ENCODE measurements at regions not wholly inside any gene's neighbourhood (a gene's known extent, or its start where the extent isn't known, plus 50 kb on each side); places are given as distances from the start of the nearest gene placed in this dataset.

DNA sequence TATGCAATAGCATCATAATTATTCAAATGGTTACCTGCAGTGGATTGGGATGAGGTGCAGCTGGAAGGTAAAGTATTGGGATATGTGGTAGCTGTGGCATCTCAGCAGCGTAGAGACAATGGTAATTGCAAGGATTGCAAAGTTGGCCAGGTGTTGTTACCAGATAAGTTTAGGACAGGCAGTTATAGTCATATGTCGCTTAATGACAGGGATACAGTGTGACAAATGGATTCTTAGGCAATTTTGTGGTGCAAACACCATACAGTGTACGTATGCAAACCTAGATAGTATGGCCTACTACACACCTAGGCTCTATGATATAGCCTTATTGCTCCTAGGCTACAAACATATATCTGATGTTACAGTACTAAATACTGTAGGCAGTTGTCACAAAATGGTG lies 163.5 kb upstream of the LYZL2 start:
- CTCF ChIA-PET, result no interaction called here
- DNase-seq (ENCODE audit: extremely low spot score), result no peak
- TF ChIP-seq FOXM1 (IDR thresholded peaks at IDR 0.05; ENCODE audit: borderline replicate concordance) (no peak), FOXK2 (IDR thresholded peaks at IDR 0.05) (no peak), SP1 (IDR thresholded peaks at IDR 0.05) (no peak), SUZ12 (IDR thresholded peaks at IDR 0.05) (no peak), NFRKB (IDR thresholded peaks at IDR 0.05) (no peak), BHLHE40 (IDR thresholded peaks at IDR 0.05; ENCODE audit: borderline replicate concordance) (no peak), ARNT (IDR thresholded peaks at IDR 0.05) (no peak), L3MBTL2 (conservative IDR thresholded peaks at IDR 0.05) (no peak)
- POLR2A ChIA-PET, result no interaction called here

DNA sequence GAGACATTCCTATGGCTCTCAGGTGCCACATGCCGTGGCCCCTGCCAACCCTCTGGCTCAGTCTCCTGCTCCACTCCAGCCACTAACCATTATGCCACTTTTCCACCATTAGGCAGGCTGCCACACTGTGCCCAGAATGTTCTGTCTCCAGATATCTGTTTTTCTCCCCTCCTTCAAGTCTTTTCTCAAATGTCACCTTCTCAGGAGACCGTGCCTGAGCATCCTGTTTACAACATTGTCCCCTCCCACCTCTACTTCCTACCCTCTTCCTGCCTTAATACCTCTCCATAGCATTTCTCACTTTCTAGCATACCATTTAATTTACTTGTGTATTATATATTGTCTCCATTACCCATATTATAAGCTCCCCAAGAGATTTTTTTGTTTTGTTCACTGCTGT lies 162.5 kb upstream of the LYZL2 start:
- CTCF ChIA-PET, result no interaction called here
- TF ChIP-seq TARDBP (IDR thresholded peaks at IDR 0.05) (no peak), SUZ12 (IDR thresholded peaks at IDR 0.05) (no peak), CTBP1 (IDR thresholded peaks at IDR 0.05; ENCODE audit: borderline replicate concordance) (no peak), FOXK2 (IDR thresholded peaks at IDR 0.05) (no peak), FOXA1 (IDR thresholded peaks at IDR 0.05) (no peak), BHLHE40 (IDR thresholded peaks at IDR 0.05; ENCODE audit: borderline replicate concordance) (no peak), HDGF (IDR thresholded peaks at IDR 0.05; ENCODE audit: borderline replicate concordance) (no peak), FOXM1 (IDR thresholded peaks at IDR 0.05; ENCODE audit: borderline replicate concordance) (no peak), NFRKB (IDR thresholded peaks at IDR 0.05) (no peak), ARNT (IDR thresholded peaks at IDR 0.05) (no peak), LEF1 (IDR thresholded peaks at IDR 0.05; ENCODE audit: borderline replicate concordance) (no peak), SP1 (IDR thresholded peaks at IDR 0.05) (no peak), ZNF384 (IDR thresholded peaks at IDR 0.05) (no peak), ELF4 (IDR thresholded peaks at IDR 0.05) (no peak), L3MBTL2 (conservative IDR thresholded peaks at IDR 0.05) (no peak)
- TF ChIP-seq, protein P1, sequence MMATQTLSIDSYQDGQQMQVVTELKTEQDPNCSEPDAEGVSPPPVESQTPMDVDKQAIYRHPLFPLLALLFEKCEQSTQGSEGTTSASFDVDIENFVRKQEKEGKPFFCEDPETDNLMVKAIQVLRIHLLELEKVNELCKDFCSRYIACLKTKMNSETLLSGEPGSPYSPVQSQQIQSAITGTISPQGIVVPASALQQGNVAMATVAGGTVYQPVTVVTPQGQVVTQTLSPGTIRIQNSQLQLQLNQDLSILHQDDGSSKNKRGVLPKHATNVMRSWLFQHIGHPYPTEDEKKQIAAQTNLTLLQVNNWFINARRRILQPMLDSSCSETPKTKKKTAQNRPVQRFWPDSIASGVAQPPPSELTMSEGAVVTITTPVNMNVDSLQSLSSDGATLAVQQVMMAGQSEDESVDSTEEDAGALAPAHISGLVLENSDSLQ (IDR thresholded peaks at IDR 0.05), result no peak
- DNase-seq (ENCODE audit: extremely low spot score), result no peak
- POLR2A ChIA-PET, result no interaction called here

DNA sequence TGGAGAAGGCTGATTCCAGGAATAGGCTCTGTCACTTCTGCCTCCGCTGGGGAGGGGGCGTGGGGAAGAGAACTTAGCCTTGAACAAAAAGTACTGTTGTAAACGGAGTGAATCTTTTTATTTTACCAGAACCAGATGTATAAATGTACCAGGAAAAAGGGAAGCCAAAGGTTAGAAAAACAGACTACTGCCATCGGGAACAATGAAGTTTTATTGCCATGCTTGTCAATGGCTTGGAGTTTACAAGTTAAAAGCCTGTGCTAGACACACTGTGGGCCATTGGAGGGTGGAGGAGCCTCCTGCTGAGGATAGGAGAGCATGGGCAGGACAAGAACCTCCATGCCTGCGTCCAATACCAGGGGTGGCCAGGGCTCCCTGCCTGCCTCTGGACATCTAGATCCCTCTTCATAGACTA lies 161.7 kb upstream of the LYZL2 start:
- TF ChIP-seq TARDBP (IDR thresholded peaks at IDR 0.05) (no peak), SP1 (IDR thresholded peaks at IDR 0.05) (no peak), L3MBTL2 (conservative IDR thresholded peaks at IDR 0.05) (no peak), ZNF384 (IDR thresholded peaks at IDR 0.05) (no peak), SUZ12 (IDR thresholded peaks at IDR 0.05) (no peak), FOXK2 (IDR thresholded peaks at IDR 0.05) (no peak), LEF1 (IDR thresholded peaks at IDR 0.05; ENCODE audit: borderline replicate concordance) (no peak)
- ChIA-PET CTCF (no interaction called here), POLR2A (no interaction called here)
- DNase-seq (ENCODE audit: extremely low spot score), result no peak

DNA sequence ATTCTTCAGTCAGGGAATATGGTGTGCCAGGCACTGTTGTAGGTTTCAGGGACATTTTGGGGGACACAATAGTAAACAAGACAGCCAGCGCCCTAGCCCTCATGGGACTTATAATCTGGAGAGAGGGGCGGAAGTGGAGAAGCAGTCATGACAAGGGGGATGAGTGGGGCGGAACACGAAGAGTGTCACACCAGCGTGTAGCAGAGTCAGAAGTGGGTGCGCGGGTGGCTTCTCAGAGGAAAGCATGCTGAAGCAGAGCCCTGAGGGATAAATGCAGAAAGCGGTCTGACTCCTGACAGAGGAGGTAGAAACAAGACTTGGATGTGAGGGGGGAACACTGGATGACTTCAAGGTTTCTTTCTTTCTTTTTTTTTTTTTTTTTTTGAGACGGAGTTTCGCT lies 160.3 kb upstream of the LYZL2 start:
- TF ChIP-seq FOXK2 (IDR thresholded peaks at IDR 0.05), result no peak
- TF ChIP-seq CTBP1 (IDR thresholded peaks at IDR 0.05; ENCODE audit: borderline replicate concordance), result no peak
- no peak for TF ChIP-seq FOXM1 (IDR thresholded peaks at IDR 0.05; ENCODE audit: borderline replicate concordance)
- TF ChIP-seq SUZ12 (IDR thresholded peaks at IDR 0.05), result no peak
- TF ChIP-seq FOXA1 (IDR thresholded peaks at IDR 0.05), result no peak
- POLR2A ChIA-PET, result no interaction called here
- DNase-seq (ENCODE audit: extremely low spot score), result no peak
- CTCF ChIA-PET, result no interaction called here

DNA sequence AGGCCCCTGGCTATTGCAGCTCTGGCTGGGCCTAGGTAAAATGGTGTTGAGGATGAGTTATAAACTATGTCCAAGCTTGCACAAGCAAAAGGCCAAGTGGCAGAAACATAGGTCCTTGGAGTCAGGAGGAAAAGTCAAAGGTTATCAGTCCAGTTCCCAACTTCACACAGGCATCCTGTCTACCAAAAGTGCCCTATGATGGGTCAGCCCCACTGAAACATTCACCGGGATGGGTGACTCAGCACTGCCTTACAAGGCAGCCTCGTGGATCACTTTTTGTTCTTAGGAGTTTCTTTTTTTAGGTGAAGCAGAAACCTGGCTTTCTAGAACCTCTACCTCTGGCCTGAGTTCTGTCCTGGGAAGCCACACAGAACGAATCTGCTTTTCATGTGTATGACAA lies 158.8 kb upstream of the LYZL2 start:
- ChIA-PET CTCF (no interaction called here), POLR2A (no interaction called here)
- no peak for DNase-seq (ENCODE audit: extremely low spot score)
- no peak for TF ChIP-seq FOXK2 (IDR thresholded peaks at IDR 0.05)
- TF ChIP-seq FOXA1 (IDR thresholded peaks at IDR 0.05), result no peak
- no peak for TF ChIP-seq HDGF (IDR thresholded peaks at IDR 0.05; ENCODE audit: borderline replicate concordance)
- TF ChIP-seq L3MBTL2 (conservative IDR thresholded peaks at IDR 0.05), result no peak
- TF ChIP-seq SUZ12 (IDR thresholded peaks at IDR 0.05), result no peak
- no peak for TF ChIP-seq NFRKB (IDR thresholded peaks at IDR 0.05)
- no peak for TF ChIP-seq TARDBP (IDR thresholded peaks at IDR 0.05)
- TF ChIP-seq SP1 (IDR thresholded peaks at IDR 0.05), result no peak
- TF ChIP-seq CTBP1 (IDR thresholded peaks at IDR 0.05; ENCODE audit: borderline replicate concordance), result no peak
- no peak for TF ChIP-seq ARNT (IDR thresholded peaks at IDR 0.05)
- no peak for TF ChIP-seq LEF1 (IDR thresholded peaks at IDR 0.05; ENCODE audit: borderline replicate concordance)
- no peak for TF ChIP-seq FOXM1 (IDR thresholded peaks at IDR 0.05; ENCODE audit: borderline replicate concordance)

DNA sequence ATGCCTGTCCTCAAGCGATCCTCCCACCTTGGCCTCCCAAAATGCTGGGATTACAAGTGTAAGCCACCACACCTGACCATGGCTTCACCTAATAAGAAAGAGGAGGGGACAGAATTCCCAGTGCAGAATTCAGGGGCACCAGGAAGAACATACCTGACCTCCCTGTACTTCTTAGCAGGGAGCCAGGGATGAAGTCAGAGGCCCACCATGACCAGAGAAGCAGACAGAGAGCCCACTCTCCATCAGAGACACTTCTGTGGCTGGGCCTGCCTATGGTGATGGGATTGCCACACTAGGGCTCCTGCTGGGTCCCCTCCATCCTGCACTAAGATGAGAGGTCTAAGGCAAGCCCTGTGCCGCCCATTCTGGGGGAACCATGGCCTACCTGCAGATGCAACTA lies 157.4 kb upstream of the LYZL2 start:
- POLR2A ChIA-PET, result interaction anchor here (1.0 kb wide), 1 partner anchor 245 kb away, joined by 3 read pairs; no protein-coding TSS in a partner anchor
- no peak for TF ChIP-seq CTBP1 (IDR thresholded peaks at IDR 0.05; ENCODE audit: borderline replicate concordance)
- no peak for TF ChIP-seq ZNF384 (IDR thresholded peaks at IDR 0.05)
- no peak for TF ChIP-seq FOXK2 (IDR thresholded peaks at IDR 0.05)
- TF ChIP-seq ELF4 (IDR thresholded peaks at IDR 0.05), result no peak
- no peak for TF ChIP-seq NFRKB (IDR thresholded peaks at IDR 0.05)
- no peak for TF ChIP-seq LEF1 (IDR thresholded peaks at IDR 0.05; ENCODE audit: borderline replicate concordance)
- no peak for TF ChIP-seq ARNT (IDR thresholded peaks at IDR 0.05)
- no peak for TF ChIP-seq SUZ12 (IDR thresholded peaks at IDR 0.05)
- TF ChIP-seq, protein P1 (IDR thresholded peaks at IDR 0.05), result no peak
- TF ChIP-seq TARDBP (IDR thresholded peaks at IDR 0.05), result no peak
- no peak for TF ChIP-seq HDGF (IDR thresholded peaks at IDR 0.05; ENCODE audit: borderline replicate concordance)
- TF ChIP-seq BHLHE40 (IDR thresholded peaks at IDR 0.05; ENCODE audit: borderline replicate concordance), result no peak
- no peak for TF ChIP-seq SP1 (IDR thresholded peaks at IDR 0.05)
- CTCF ChIA-PET, result no interaction called here
- no peak for DNase-seq (ENCODE audit: extremely low spot score)

DNA sequence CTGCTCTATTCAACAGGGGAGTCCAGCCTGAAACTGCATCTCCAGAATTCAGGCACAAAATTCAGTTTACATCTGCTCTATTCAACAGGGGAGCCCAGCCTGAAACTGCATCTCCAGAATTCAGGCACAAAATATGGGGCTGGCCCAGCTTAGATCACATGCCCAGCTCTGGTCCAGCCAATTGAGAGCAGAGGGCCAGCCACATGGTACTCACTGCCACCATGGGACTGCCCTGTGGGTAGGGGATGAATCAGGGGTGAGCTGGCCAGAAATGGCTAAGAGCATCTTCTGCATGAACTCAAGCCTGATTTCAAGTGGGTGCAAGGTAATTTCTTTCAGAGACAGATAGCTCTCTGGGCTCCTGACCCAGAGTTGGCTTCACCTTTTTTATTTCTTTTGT lies 156.6 kb upstream of the LYZL2 start:
- DNase-seq (ENCODE audit: extremely low spot score), result no peak
- TF ChIP-seq CTBP1 (IDR thresholded peaks at IDR 0.05; ENCODE audit: borderline replicate concordance) (no peak), LEF1 (IDR thresholded peaks at IDR 0.05; ENCODE audit: borderline replicate concordance) (no peak), TARDBP (IDR thresholded peaks at IDR 0.05) (no peak), ARNT (IDR thresholded peaks at IDR 0.05) (no peak), FOXA1 (IDR thresholded peaks at IDR 0.05) (no peak), ZNF384 (IDR thresholded peaks at IDR 0.05) (no peak), NFRKB (IDR thresholded peaks at IDR 0.05) (no peak), FOXM1 (IDR thresholded peaks at IDR 0.05; ENCODE audit: borderline replicate concordance) (no peak), L3MBTL2 (conservative IDR thresholded peaks at IDR 0.05) (no peak), FOXK2 (IDR thresholded peaks at IDR 0.05) (no peak), BHLHE40 (IDR thresholded peaks at IDR 0.05; ENCODE audit: borderline replicate concordance) (no peak)
- TF ChIP-seq, protein P1 (IDR thresholded peaks at IDR 0.05), result no peak
- ChIA-PET POLR2A (interaction anchor here (1.0 to 2.4 kb wide), 2 partner anchors 246 to 817 kb away, joined by 3 to 8 read pairs; no protein-coding TSS in a partner anchor), CTCF (no interaction called here)
